Jurkat, Clone E6-1 (cell line): ENCODE measurements at regions not wholly inside any gene's neighbourhood (a gene's known extent, or its start where the extent isn't known, plus 50 kb on each side); places are given as distances from the start of the nearest gene placed in this dataset.
"Not testable (repeated sequence)": the region's sequence is repeated elsewhere in the genome, so short reads cannot be mapped to it uniquely, and the experiment has no call there.

Experiments used
- DNase-seq: peaks from one replicate; pipeline ENCODE4 v3.0.0-alpha.2; 2011; ENCODE audit warnings: low read depth, low spot score
- H3K4me3 ChIP-seq: 2 replicates; pipeline ENCODE4 v1.5.1; 2011; ENCODE audit warnings: mild to moderate bottlenecking, low read length, control low read depth, moderate library complexity

GRCh38 chr10:84685047-84685660 is 356.8 kb downstream of the CCSER2 start:
- no peak overlapping the region for H3K4me3 ChIP-seq
- no peak for DNase-seq

GRCh38 chr10:84693006-84693405 is 364.6 kb downstream of the CCSER2 start:
- no peak for DNase-seq
- H3K4me3 ChIP-seq: no peak overlapping the region

- DNase-seq: no peak
- no peak overlapping the region for H3K4me3 ChIP-seq
Observed at GRCh38 chr10:84695902-84696301, 367.5 kb downstream of the CCSER2 start.

- DNase-seq: no peak
- no peak overlapping the region for H3K4me3 ChIP-seq
Observed at GRCh38 chr10:84696610-84697009, 368.2 kb downstream of the CCSER2 start.

GRCh38 chr10:84698989-84699388 is 370.6 kb downstream of the CCSER2 start:
- no peak for DNase-seq
- H3K4me3 ChIP-seq: no peak overlapping the region

GRCh38 chr10:84700668-84701369 is 372.4 kb downstream of the CCSER2 start:
- no peak for DNase-seq
- H3K4me3 ChIP-seq: no peak overlapping the region

GRCh38 chr10:84701370-84701720 is 373.0 kb downstream of the CCSER2 start:
- DNase-seq: no peak
- no peak overlapping the region for H3K4me3 ChIP-seq

- no peak for DNase-seq
- H3K4me3 ChIP-seq: no peak overlapping the region
Observed at GRCh38 chr10:84704101-84704500, 375.7 kb downstream of the CCSER2 start.

GRCh38 chr10:84706431-84706830 is 378.0 kb downstream of the CCSER2 start:
- H3K4me3 ChIP-seq: no peak overlapping the region
- DNase-seq: no peak

GRCh38 chr10:84706875-84707274 is 378.5 kb downstream of the CCSER2 start:
- no peak for DNase-seq
- no peak overlapping the region for H3K4me3 ChIP-seq

GRCh38 chr10:84715911-84716310 is 387.5 kb downstream of the CCSER2 start:
- no peak overlapping the region for H3K4me3 ChIP-seq
- peak; percentile 32 for DNase-seq

- H3K4me3 ChIP-seq: no peak overlapping the region
- DNase-seq: no peak
Observed at GRCh38 chr10:84718877-84719616, 390.7 kb downstream of the CCSER2 start.

- H3K4me3 ChIP-seq: no peak overlapping the region
- DNase-seq: no peak
Observed at GRCh38 chr10:84719687-84720086, 391.3 kb downstream of the CCSER2 start.

- no peak overlapping the region for H3K4me3 ChIP-seq
- DNase-seq: no peak
Observed at GRCh38 chr10:84727398-84727797, 399.0 kb downstream of the CCSER2 start.

- not testable (repeated sequence) for DNase-seq, H3K4me3 ChIP-seq
Observed at GRCh38 chr10:84739126-84739525, 410.7 kb downstream of the CCSER2 start.

GRCh38 chr10:84739641-84740040 is 411.3 kb downstream of the CCSER2 start:
- no peak overlapping the region for H3K4me3 ChIP-seq
- no peak for DNase-seq

GRCh38 chr10:84743483-84743882 is 415.1 kb downstream of the CCSER2 start:
- no peak for DNase-seq
- H3K4me3 ChIP-seq: no peak overlapping the region

GRCh38 chr10:84755311-84755710 is 426.9 kb downstream of the CCSER2 start:
- no peak overlapping the region for H3K4me3 ChIP-seq
- no peak for DNase-seq

GRCh38 chr10:84756653-84757052 is 428.3 kb downstream of the CCSER2 start:
- H3K4me3 ChIP-seq, DNase-seq: not testable (repeated sequence)

GRCh38 chr10:84761994-84762614 is 433.7 kb downstream of the CCSER2 start:
- H3K4me3 ChIP-seq, DNase-seq: not testable (repeated sequence)
